Thoracic aorta (tissue), 2 donors: ENCODE measurements at regions not wholly inside any gene's neighbourhood (a gene's known extent, or its start where the extent isn't known, plus 50 kb on each side); places are given as distances from the start of the nearest gene placed in this dataset.

Experiments used
- ATAC-seq: fragments of 150-250 bp; one replicate; pipeline ENCODE4 v1.8.0; 2017; ENCODE audit warnings: low read depth; ENCODE audit not compliant: insufficient number of reproducible peaks, low FRiP score
- DNase-seq: peaks from one replicate; pipeline ENCODE4 v3.0.0-alpha.2; 2020; ENCODE audit warnings: low spot score
- H3K27ac ChIP-seq, 2 donors: fragments of 200-600 bp; sonication (generic); 1 replicate in 1 of 2; 2 replicates in 1 of 2; pipeline ENCODE4 v1.5.1; 2016; ENCODE audit warnings: mild to moderate bottlenecking in 2 of 2, moderate library complexity in 2 of 2
- H3K27me3 ChIP-seq: fragments of 200-600 bp; sonication (generic); replicated peaks from 2 replicates; pipeline ENCODE4 v1.6.0; 2016; ENCODE audit warnings: mild to moderate bottlenecking; ENCODE audit not compliant: insufficient read depth
- H3K36me3 ChIP-seq: fragments of 200-600 bp; sonication (generic); one replicate; pipeline ENCODE4 v1.5.1; 2016
- H3K4me1 ChIP-seq, 2 donors: fragments of 200-600 bp; sonication (generic); 1 replicate in 1 of 2; 2 replicates in 1 of 2; pipeline versions ENCODE4 v1.5.1 to v1.6.0; 2016; ENCODE audit warnings: low read depth in 2 of 2, mild to moderate bottlenecking in 1 of 2; ENCODE audit not compliant: control insufficient read depth in 1 of 2
- H3K4me3 ChIP-seq: fragments of 200-600 bp; sonication (generic); 2 replicates; pipeline ENCODE4 v1.5.1; 2016; ENCODE audit warnings: mild to moderate bottlenecking
- H3K9me3 ChIP-seq: fragments of 200-600 bp; sonication (generic); 2 replicates; pipeline ENCODE4 v1.5.1; 2016
- CTCF ChIP-seq: fragments of 200-600 bp; sonication (generic); IDR thresholded peaks from one replicate; pipeline ENCODE4 v1.5.1; 2019; ENCODE audit warnings: antibody characterized with exemption

DNA sequence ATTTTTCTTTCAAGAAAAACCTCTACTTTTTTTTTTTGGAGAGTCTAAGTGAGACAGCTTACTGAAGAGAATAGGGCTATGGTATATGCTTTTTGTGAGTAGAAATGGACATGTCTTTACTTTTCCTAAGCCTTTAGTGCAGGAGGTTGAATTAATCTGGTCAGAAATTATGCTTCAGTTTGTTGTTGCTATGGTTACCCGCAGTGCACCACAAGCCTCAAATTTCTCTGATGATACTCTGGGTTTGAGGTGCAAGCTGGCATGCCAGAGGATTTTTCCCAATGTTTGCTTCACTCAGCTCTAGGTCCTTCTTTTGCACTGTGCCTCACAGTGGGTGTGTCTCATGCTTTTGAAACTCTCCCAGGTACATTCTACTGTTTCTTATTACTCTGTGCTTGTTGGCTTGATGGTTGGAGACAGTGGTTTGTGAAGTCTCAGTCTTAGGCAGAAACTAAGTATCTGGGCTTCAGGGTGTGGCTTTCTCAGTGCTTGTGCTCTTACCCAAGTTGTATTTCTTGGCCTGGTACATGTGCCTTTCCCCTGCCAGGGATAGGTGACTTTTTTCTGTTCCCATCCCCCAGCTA lies 278.3 kb downstream of the RBM43 start:
- no peak overlapping the region for H3K27ac ChIP-seq
- no peaks in the 10 kb centered on the region for H3K9me3 ChIP-seq
- H3K27me3 ChIP-seq, result no peaks in the 10 kb centered on the region
- no peak for TF ChIP-seq CTCF
- ATAC-seq (no peak), DNase-seq (no peak)
- H3K4me3 ChIP-seq, result no peak overlapping the region
- H3K36me3 ChIP-seq, result no peaks in the 10 kb centered on the region
- H3K4me1 ChIP-seq, result no peaks in the 10 kb centered on the region

GRCh38 chr2:150981826-150982225 lies 279.8 kb downstream of the RBM43 start:
- ATAC-seq, result no peak
- no peaks in the 10 kb centered on the region for H3K4me1 ChIP-seq
- no peaks in the 10 kb centered on the region for H3K27me3 ChIP-seq
- H3K9me3 ChIP-seq, result no peaks in the 10 kb centered on the region
- DNase-seq, result no peak
- H3K27ac ChIP-seq, result no peak overlapping the region
- no peak overlapping the region for H3K4me3 ChIP-seq
- no peak for TF ChIP-seq CTCF
- no peaks in the 10 kb centered on the region for H3K36me3 ChIP-seq

GRCh38 chr2:150978053-150978452 lies 283.6 kb downstream of the RBM43 start:
- no peak for TF ChIP-seq CTCF
- Histone ChIP-seq H3K27me3 (no peaks in the 10 kb centered on the region), H3K36me3 (no peaks in the 10 kb centered on the region), H3K9me3 (no peaks in the 10 kb centered on the region), H3K27ac (no peak overlapping the region), H3K4me1 (no peaks in the 10 kb centered on the region), H3K4me3 (no peak overlapping the region)
- DNase-seq, result no peak
- ATAC-seq, result no peak

GRCh38 chr2:150977296-150977695 lies 284.4 kb downstream of the RBM43 start:
- Histone ChIP-seq H3K27ac (no peak overlapping the region), H3K27me3 (no peaks in the 10 kb centered on the region), H3K9me3 (no peaks in the 10 kb centered on the region), H3K4me3 (no peak overlapping the region), H3K36me3 (no peaks in the 10 kb centered on the region), H3K4me1 (no peaks in the 10 kb centered on the region)
- TF ChIP-seq CTCF, result no peak
- no peak for DNase-seq
- ATAC-seq, result no peak

GRCh38 chr2:150976604-150977003 lies 285.1 kb downstream of the RBM43 start:
- Histone ChIP-seq H3K27me3 (no peaks in the 10 kb centered on the region), H3K4me1 (no peaks in the 10 kb centered on the region), H3K27ac (no peak overlapping the region), H3K9me3 (no peaks in the 10 kb centered on the region), H3K36me3 (no peaks in the 10 kb centered on the region), H3K4me3 (no peak overlapping the region)
- ATAC-seq (no peak), DNase-seq (no peak)
- TF ChIP-seq CTCF, result no peak
